ENCODE measurements at regions not wholly inside any gene's neighbourhood (a gene's known extent, or its start where the extent isn't known, plus 50 kb on each side); places are given as distances from the start of the nearest gene placed in this dataset.

DNA sequence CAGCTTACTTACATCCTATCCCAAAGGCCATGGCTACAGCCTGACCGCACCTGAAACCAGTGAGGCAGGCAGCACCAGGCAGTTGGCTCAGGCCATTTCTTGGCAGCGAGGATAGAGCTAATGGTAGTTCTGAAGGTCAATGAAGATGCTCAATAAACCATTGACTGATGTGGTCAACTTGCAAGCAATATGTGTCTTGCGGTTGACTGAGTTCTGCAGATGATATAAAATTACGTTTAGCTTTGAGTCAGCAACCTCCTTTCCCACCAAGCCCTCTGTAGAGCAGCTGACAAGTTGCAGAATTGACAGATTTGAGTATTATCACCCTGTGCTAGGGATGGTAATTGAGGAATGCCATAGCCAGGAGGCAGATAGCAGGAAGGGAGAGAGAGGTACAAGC, 189.0 kb upstream of the PUM3 start:
- WGBS, 4 donors: 82 to 90% (median 86%) methylated on average over 4 of the region's 4 CpGs

DNA sequence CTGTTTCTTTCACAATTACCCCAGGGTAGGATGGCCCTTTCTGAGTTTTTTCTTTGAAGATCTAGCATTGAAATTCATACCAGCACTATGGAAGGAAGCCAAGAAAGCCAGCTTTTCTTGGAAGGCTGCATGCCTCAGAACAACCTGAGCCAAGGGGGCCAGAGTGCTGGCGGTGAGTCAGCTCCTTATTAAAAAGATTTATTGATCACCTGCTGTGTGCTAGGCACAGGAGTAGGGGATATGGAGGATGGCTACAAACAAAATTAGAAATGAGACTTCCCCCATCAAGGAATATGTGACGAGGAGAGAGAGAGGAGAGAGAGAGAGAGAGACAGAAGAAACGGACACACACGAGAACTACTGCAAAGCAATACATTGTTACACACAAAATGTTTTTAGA, 184.6 kb upstream of the PUM3 start:
- WGBS, 4 donors: 73 to 85% (median 79%) methylated on average over 4 of the region's 4 CpGs

More for the DNA sequence above, 189.0 kb upstream of the PUM3 start:
- H3K4me3 ChIP-seq: no peak overlapping the region
- no peaks in the 10 kb centered on the region for H3K36me3 ChIP-seq
- TF ChIP-seq CTCF (IDR thresholded peaks at IDR 0.05): no peak
- no peak for TF ChIP-seq POLR2A (IDR thresholded peaks at IDR 0.05)
- no peaks in the 10 kb centered on the region for H3K9me3 ChIP-seq
- no peaks in the 10 kb centered on the region for H3K4me1 ChIP-seq
- DNase-seq (no peak), ATAC-seq (no peak)
- intact Hi-C loops (cut with DNase I): no loop called here
- peaks cover 0 to 4% (median 0%) of the 10 kb centered on the region in 9 donors for H3K27me3 ChIP-seq
- no peak overlapping the region for H3K27ac ChIP-seq

GRCh38 chr9:3027210-3027609, 183.3 kb upstream of the PUM3 start:
- TF ChIP-seq CTCF (IDR thresholded peaks at IDR 0.05) (no peak), POLR2A (IDR thresholded peaks at IDR 0.05) (no peak)
- DNase-seq (no peak), ATAC-seq (no peak)
- Histone ChIP-seq H3K4me1 (no peaks in the 10 kb centered on the region), H3K27ac (no peak overlapping the region), H3K9me3 (no peaks in the 10 kb centered on the region), H3K27me3 (peaks cover 0 to 5% (median 0%) of the 10 kb centered on the region in 9 donors), H3K36me3 (no peaks in the 10 kb centered on the region), H3K4me3 (no peak overlapping the region)
- 39 to 61% (median 42%) methylated on average over 3 of the region's 3 CpGs for WGBS, 4 donors
- intact Hi-C loops (cut with DNase I): no loop called here

More for the DNA sequence above, 184.6 kb upstream of the PUM3 start:
- no peaks in the 10 kb centered on the region for H3K9me3 ChIP-seq
- H3K4me3 ChIP-seq: no peak overlapping the region
- ATAC-seq (no peak), DNase-seq (no peak)
- peaks cover 0 to 4% (median 0%) of the 10 kb centered on the region in 9 donors for H3K27me3 ChIP-seq
- TF ChIP-seq CTCF (IDR thresholded peaks at IDR 0.05) (no peak), POLR2A (IDR thresholded peaks at IDR 0.05) (no peak)
- H3K4me1 ChIP-seq: no peaks in the 10 kb centered on the region
- no peaks in the 10 kb centered on the region for H3K36me3 ChIP-seq
- no peak overlapping the region for H3K27ac ChIP-seq
- intact Hi-C loops (cut with DNase I): no loop called here

GRCh38 chr9:3023449-3023848, 179.6 kb upstream of the PUM3 start:
- no peak for ATAC-seq
- WGBS, 4 donors: 67 to 79% (median 74%) methylated on average over 3 of the region's 3 CpGs
- H3K27ac ChIP-seq: no peak overlapping the region
- DNase-seq: no peak
- no peak for TF ChIP-seq POLR2A (IDR thresholded peaks at IDR 0.05)
- TF ChIP-seq CTCF (IDR thresholded peaks at IDR 0.05): no peak
- intact Hi-C loops (cut with DNase I): no loop called here
- H3K27me3 ChIP-seq: peaks cover 0 to 5% (median 0%) of the 10 kb centered on the region in 9 donors
- no peaks in the 10 kb centered on the region for H3K36me3 ChIP-seq
- no peaks in the 10 kb centered on the region for H3K4me1 ChIP-seq
- H3K9me3 ChIP-seq: no peaks in the 10 kb centered on the region
- H3K4me3 ChIP-seq: no peak overlapping the region

All from heart left ventricle (tissue), 16 donors.